ENCODE measurements at regions not wholly inside any gene's neighbourhood (a gene's known extent, or its start where the extent isn't known, plus 50 kb on each side); places are given as distances from the start of the nearest gene placed in this dataset.

- TF ChIP-seq POLR2AphosphoS5 (IDR thresholded peaks at IDR 0.05) (no peak), POLR2A (IDR thresholded peaks at IDR 0.05) (no peak)
These were observed 319.6 kb downstream of the GLRX3 start for GRCh38 chr10:130455791-130456190.
